ENCODE measurements at regions not wholly inside any gene's neighbourhood (a gene's known extent, or its start where the extent isn't known, plus 50 kb on each side); places are given as distances from the start of the nearest gene placed in this dataset.

GRCh38 chr3:22490747-22491146 is 712.4 kb upstream of the UBE2E2 start:
- H4K20me1 ChIP-seq (ENCODE audit: insufficient read depth, low read length) = no peaks in the 10 kb centered on the region
- no peak for DNase-seq (ENCODE audit: insufficient read length, low spot score, missing footprints)
- no peaks in the 10 kb centered on the region for H3K79me2 ChIP-seq (ENCODE audit: insufficient read depth, low read length)
- H3K4me2 ChIP-seq (ENCODE audit: insufficient read depth, low read length) = no peak overlapping the region
- no peak for TF ChIP-seq CTCF (IDR thresholded peaks at IDR 0.05; ENCODE audit: extremely low read depth, low read depth, low read length)
- H3K36me3 ChIP-seq (ENCODE audit: insufficient read depth, low read length) = no peaks in the 10 kb centered on the region
- H3K4me3 ChIP-seq (ENCODE audit: insufficient read depth, low read length) = no peak overlapping the region
- no peaks in the 10 kb centered on the region for H3K27me3 ChIP-seq (ENCODE audit: insufficient read depth, low read length)
- no peaks in the 10 kb centered on the region for H3K9me3 ChIP-seq (ENCODE audit: low read depth, low read length)
- H2AFZ ChIP-seq (ENCODE audit: low read length) = no peak overlapping the region
- H3K4me1 ChIP-seq (ENCODE audit: insufficient read depth, low read length) = no peaks in the 10 kb centered on the region
- H3K27ac ChIP-seq (ENCODE audit: low read depth, low read length) = no peak overlapping the region

- Histone ChIP-seq H3K27ac (ENCODE audit: low read depth, low read length) (no peak overlapping the region), H3K36me3 (ENCODE audit: insufficient read depth, low read length) (no peaks in the 10 kb centered on the region), H2AFZ (ENCODE audit: low read length) (no peak overlapping the region), H3K9me3 (ENCODE audit: low read depth, low read length) (no peaks in the 10 kb centered on the region), H3K4me1 (ENCODE audit: insufficient read depth, low read length) (no peaks in the 10 kb centered on the region), H3K79me2 (ENCODE audit: insufficient read depth, low read length) (no peaks in the 10 kb centered on the region), H4K20me1 (ENCODE audit: insufficient read depth, low read length) (no peaks in the 10 kb centered on the region), H3K27me3 (ENCODE audit: insufficient read depth, low read length) (no peaks in the 10 kb centered on the region), H3K4me3 (ENCODE audit: insufficient read depth, low read length) (no peak overlapping the region), H3K4me2 (ENCODE audit: insufficient read depth, low read length) (no peak overlapping the region)
- no peak for DNase-seq (ENCODE audit: insufficient read length, low spot score, missing footprints)
- TF ChIP-seq CTCF (IDR thresholded peaks at IDR 0.05; ENCODE audit: extremely low read depth, low read depth, low read length) = no peak
Measured at GRCh38 chr3:22491344-22491743, 711.8 kb upstream of the UBE2E2 start.

- Histone ChIP-seq H3K27ac (ENCODE audit: low read depth, low read length) (no peak overlapping the region), H3K9me3 (ENCODE audit: low read depth, low read length) (peaks cover 2% of the 10 kb centered on the region), H3K79me2 (ENCODE audit: insufficient read depth, low read length) (no peaks in the 10 kb centered on the region), H3K4me1 (ENCODE audit: insufficient read depth, low read length) (no peaks in the 10 kb centered on the region), H3K4me2 (ENCODE audit: insufficient read depth, low read length) (no peak overlapping the region), H3K36me3 (ENCODE audit: insufficient read depth, low read length) (no peaks in the 10 kb centered on the region), H3K27me3 (ENCODE audit: insufficient read depth, low read length) (no peaks in the 10 kb centered on the region), H2AFZ (ENCODE audit: low read length) (no peak overlapping the region), H4K20me1 (ENCODE audit: insufficient read depth, low read length) (no peaks in the 10 kb centered on the region), H3K4me3 (ENCODE audit: insufficient read depth, low read length) (no peak overlapping the region)
- DNase-seq (ENCODE audit: insufficient read length, low spot score, missing footprints) = no peak
- no peak for TF ChIP-seq CTCF (IDR thresholded peaks at IDR 0.05; ENCODE audit: extremely low read depth, low read depth, low read length)
Measured at GRCh38 chr3:22492342-22492741, 710.8 kb upstream of the UBE2E2 start.

GRCh38 chr3:22495241-22495640 is 707.9 kb upstream of the UBE2E2 start:
- DNase-seq (ENCODE audit: insufficient read length, low spot score, missing footprints) = no peak
- H3K4me1 ChIP-seq (ENCODE audit: insufficient read depth, low read length) = no peaks in the 10 kb centered on the region
- H3K36me3 ChIP-seq (ENCODE audit: insufficient read depth, low read length) = no peaks in the 10 kb centered on the region
- no peak overlapping the region for H3K27ac ChIP-seq (ENCODE audit: low read depth, low read length)
- no peaks in the 10 kb centered on the region for H3K79me2 ChIP-seq (ENCODE audit: insufficient read depth, low read length)
- peaks cover 2% of the 10 kb centered on the region for H3K9me3 ChIP-seq (ENCODE audit: low read depth, low read length)
- no peaks in the 10 kb centered on the region for H3K27me3 ChIP-seq (ENCODE audit: insufficient read depth, low read length)
- no peak overlapping the region for H3K4me3 ChIP-seq (ENCODE audit: insufficient read depth, low read length)
- no peak overlapping the region for H3K4me2 ChIP-seq (ENCODE audit: insufficient read depth, low read length)
- TF ChIP-seq CTCF (IDR thresholded peaks at IDR 0.05; ENCODE audit: extremely low read depth, low read depth, low read length) = no peak
- H2AFZ ChIP-seq (ENCODE audit: low read length) = no peak overlapping the region
- no peaks in the 10 kb centered on the region for H4K20me1 ChIP-seq (ENCODE audit: insufficient read depth, low read length)
